GM12878 (cell line): ENCODE measurements at regions not wholly inside any gene's neighbourhood (a gene's known extent, or its start where the extent isn't known, plus 50 kb on each side); places are given as distances from the start of the nearest gene placed in this dataset.

ENCODE experiments used
- ATAC-seq: fragments of 200-7000 bp; cut with Tn5 transposase; 3 replicates; pipeline ENCODE4 v1.9.1; 2020; ENCODE audit warnings: mild to moderate bottlenecking, moderate library complexity
- BruUV-seq: library from RNA; stranded (reverse); fragments of 400-500 nt; replicated peaks from 2 replicates; lab custom pipeline; 2021; lab: Mats Ljungman, UMichigan
- CTCF ChIA-PET: fragments of 300-600 bp; sonication (Branson Sonifier 250); formaldehyde crosslinking; extraction: SDS; loops from one replicate; lab custom pipeline; 2021; ENCODE audit warnings: inconsistent platforms; lab: Yijun Ruan, JAX
- POLR2A ChIA-PET: fragments of 350-600 bp; formaldehyde crosslinking; extraction: SDS; loops from one replicate; lab custom pipeline; 2021; ENCODE audit warnings: inconsistent platforms; lab: Charles Lee
- RAD21 ChIA-PET: fragments of 300-600 bp; sonication (Branson Sonifier 250); formaldehyde crosslinking; loops from one replicate; lab custom pipeline; 2023; ENCODE audit warnings: antibody characterized with exemption; ENCODE audit not compliant: unreplicated experiment; lab: Charles Lee
- SMC1A ChIA-PET: fragments of 300-600 bp; sonication (Branson Sonifier 250); formaldehyde crosslinking; loops from one replicate; lab custom pipeline; 2023; ENCODE audit not compliant: unreplicated experiment, uncharacterized antibody; lab: Charles Lee
- DNase-seq: peaks from one replicate; pipeline ENCODE4 v3.0.0-alpha.2; 2011; ENCODE audit warnings: low read depth, low spot score
- FAIRE-seq: peaks from 3 replicates; lab custom pipeline; 2011; peaks lifted over from hg19 to GRCh38; lab: Jason Lieb, UNC
- H2AFZ ChIP-seq: 2 replicates; pipeline ENCODE4 v1.6.0; 2011; ENCODE audit warnings: low read depth, low read length, control low read depth; ENCODE audit not compliant: control insufficient read depth
- H3K27ac ChIP-seq: 2 replicates; pipeline ENCODE4 v1.5.1; 2011; ENCODE audit warnings: control low read depth; ENCODE audit not compliant: control insufficient read depth, insufficient read depth
- H3K27me3 ChIP-seq, 2 experiments: replicated peaks in 1 of 2; 2 replicates each; pipeline versions ENCODE4 v1.6.0 to v1.6.1; 2011; ENCODE audit warnings: low read length in 1 of 2; ENCODE audit not compliant: control insufficient read depth in 2 of 2, insufficient read depth in 2 of 2
- H3K36me3 ChIP-seq, 2 experiments: 2 replicates each; pipeline ENCODE4 v1.5.1; 2011; ENCODE audit warnings: low read length in 1 of 2; ENCODE audit not compliant: control insufficient read depth in 2 of 2, insufficient read depth in 2 of 2
- H3K4me1 ChIP-seq: 2 replicates; pipeline ENCODE4 v1.6.1; 2011; ENCODE audit warnings: mild to moderate bottlenecking, low read length, moderate library complexity, mixed read lengths; ENCODE audit not compliant: control insufficient read depth, insufficient read depth
- H3K4me2 ChIP-seq: 2 replicates; pipeline ENCODE4 v1.6.0; 2011; ENCODE audit warnings: control low read depth; ENCODE audit not compliant: control insufficient read depth, insufficient read depth
- H3K4me3 ChIP-seq: fragments of 200-600 bp; sonication (generic); 2 replicates; pipeline ENCODE4 v1.5.1; 2016
- H3K79me2 ChIP-seq: 2 replicates; pipeline ENCODE4 v1.6.0; 2011; ENCODE audit warnings: low read length; ENCODE audit not compliant: control insufficient read depth, insufficient read depth
- H3K9ac ChIP-seq: 2 replicates; pipeline ENCODE4 v1.8.0; 2011; ENCODE audit warnings: low read length, control low read depth, mixed read lengths; ENCODE audit not compliant: control insufficient read depth, insufficient read depth
- H3K9me3 ChIP-seq: replicated peaks from 3 replicates; pipeline ENCODE4 v1.5.1; 2011; ENCODE audit warnings: mild to moderate bottlenecking, low read length; ENCODE audit not compliant: control insufficient read depth, insufficient read depth
- H4K20me1 ChIP-seq: 2 replicates; pipeline ENCODE4 v1.6.0; 2011; ENCODE audit not compliant: control insufficient read depth, insufficient read depth
- CREB1 ChIP-seq: IDR thresholded peaks from 2 replicates; pipeline ENCODE4 v1.6.1; 2012; ENCODE audit warnings: low read depth, mild to moderate bottlenecking, inconsistent platforms
- EZH2 ChIP-seq: IDR thresholded peaks from 2 replicates; pipeline ENCODE4 v1.6.1; 2012; ENCODE audit warnings: low read depth, mild to moderate bottlenecking, control low read depth, inconsistent platforms, low read length, borderline replicate concordance; ENCODE audit not compliant: control insufficient read depth
- HDAC6 ChIP-seq: fragments of 200-600 bp; sonication (generic); IDR thresholded peaks from one replicate; pipeline ENCODE4 v1.8.0; 2017; ENCODE audit warnings: antibody characterized with exemption; ENCODE audit not compliant: unreplicated experiment
- IRF5 ChIP-seq: fragments of 450-650 bp; IDR thresholded peaks from 2 replicates; pipeline ENCODE4 v1.6.1; 2017; ENCODE audit warnings: borderline replicate concordance
- JUND ChIP-seq: IDR thresholded peaks from 2 replicates; pipeline ENCODE4 v1.6.1; 2012; ENCODE audit warnings: low read depth, mild to moderate bottlenecking, low read length, improper control_type of control experiment, moderate library complexity
- KDM1A ChIP-seq: fragments of 200-600 bp; sonication (generic); IDR thresholded peaks from 2 replicates; pipeline ENCODE4 v1.6.1; 2016; ENCODE audit warnings: borderline replicate concordance
- RELB ChIP-seq: fragments of 450-650 bp; IDR thresholded peaks from 2 replicates; pipeline ENCODE4 v1.6.1; 2017; ENCODE audit warnings: low read depth, mild to moderate bottlenecking, moderate library complexity
- SMAD1 ChIP-seq: fragments of 450-650 bp; IDR thresholded peaks from 2 replicates; pipeline ENCODE4 v1.6.1; 2018; ENCODE audit warnings: mild to moderate bottlenecking, low read depth; ENCODE audit not compliant: partially characterized antibody
- TCF7 ChIP-seq: IDR thresholded peaks from 2 replicates; pipeline ENCODE4 v1.6.1; 2014; ENCODE audit warnings: antibody characterized with exemption, borderline replicate concordance
- ZBTB4 ChIP-seq: fragments of 450-650 bp; formaldehyde crosslinking; IDR thresholded peaks from 2 replicates; pipeline ENCODE4 v1.4.0; 2022; ENCODE audit warnings: mild to moderate bottlenecking, moderate library complexity
- WGBS: methylation state at CpG from one replicate; pipeline ENCODE4 v1.1.6; 2016; ENCODE audit warnings: low lambda C conversion rate; ENCODE audit not compliant: insufficient replicate concordance, insufficient coverage; ENCODE audit errors: missing lambda C conversion rate; 5-methylcytosine and 5-hydroxymethylcytosine counted together
- in situ Hi-C: fragments of 300-500 bp; cut with MboI; formaldehyde crosslinking; loops from 9 replicates; pipeline ENCODE4 v1.14.3; 2018; ENCODE audit warnings: mixed read lengths
- intact Hi-C: fragments of 100-400 bp; cut with micrococcal nuclease; formaldehyde crosslinking; loops from one replicate; pipeline ENCODE4 v1.14.2; 2022; ENCODE audit not compliant: unreplicated experiment

GRCh38 chr6:169847901-169848311 is 96.5 kb downstream of the ERMARD start:
- Histone ChIP-seq H3K9me3 (no peaks in the 10 kb centered on the region; the same call in 2 of the 3 replicates), H3K27me3 (no peaks in the 10 kb centered on the region; a peak in 1 of 4 replicates), H3K4me2 (no peak overlapping the region), H3K4me1 (no peaks in the 10 kb centered on the region), H3K4me3 (no peak overlapping the region), H2AFZ (no peak overlapping the region), H3K9ac (no peak overlapping the region), H3K36me3 (no peaks in the 10 kb centered on the region), H4K20me1 (no peaks in the 10 kb centered on the region), H3K27ac (no peak overlapping the region), H3K79me2 (no peaks in the 10 kb centered on the region)
- POLR2A ChIA-PET = no interaction called here
- no peak for TF ChIP-seq KDM1A
- no peak for TF ChIP-seq EZH2
- no peak for TF ChIP-seq JUND
- no peak for TF ChIP-seq CREB1
- TF ChIP-seq IRF5 = no peak
- in situ Hi-C loops = no loop called here
- ATAC-seq = no peak
- intact Hi-C loops = no loop called here
- RAD21 ChIA-PET = no interaction called here
- CTCF ChIA-PET = interaction anchor here (0.7 kb wide), 1 partner anchor 16 kb away, joined by 6 read pairs; no protein-coding TSS in a partner anchor
- FAIRE-seq = no peak
- no peak for DNase-seq
- no TSS peak for BruUV-seq
- WGBS = 35% methylated on average over 8 of the region's 8 CpGs
- SMC1A ChIA-PET = no interaction called here

- Histone ChIP-seq H3K9ac (no peak overlapping the region), H3K4me2 (no peak overlapping the region), H4K20me1 (no peaks in the 10 kb centered on the region), H3K36me3 (no peaks in the 10 kb centered on the region), H3K79me2 (no peaks in the 10 kb centered on the region), H3K9me3 (no peaks in the 10 kb centered on the region; the same call in 2 of the 3 replicates), H3K4me1 (no peaks in the 10 kb centered on the region), H2AFZ (no peak overlapping the region), H3K4me3 (no peak overlapping the region), H3K27me3 (no peaks in the 10 kb centered on the region; a peak in 1 of 4 replicates), H3K27ac (no peak overlapping the region)
- ATAC-seq (no peak), FAIRE-seq (no peak), DNase-seq (no peak)
- BruUV-seq = no TSS peak
- intact Hi-C loops = no loop called here
- ChIA-PET CTCF (interaction anchor here (0.7 kb wide), 1 partner anchor 15 kb away, joined by 6 read pairs; no protein-coding TSS in a partner anchor), RAD21 (no interaction called here), SMC1A (interaction anchor here (1.0 kb wide), 1 partner anchor 15 kb away, joined by 3 read pairs; no protein-coding TSS in a partner anchor), POLR2A (no interaction called here)
- in situ Hi-C loops = no loop called here
- WGBS = 30% methylated on average over 12 of the region's 12 CpGs
- TF ChIP-seq ZBTB4 (CRISPR knock-in tag) (no peak), RELB (no peak), SMAD1 (no peak), HDAC6 (no peak), TCF7 (no peak)
Observed at GRCh38 chr6:169847141-169847674, 95.8 kb downstream of the ERMARD start.
